Neural cell (in vitro differentiated cells): ENCODE measurements at regions not wholly inside any gene's neighbourhood (a gene's known extent, or its start where the extent isn't known, plus 50 kb on each side); places are given as distances from the start of the nearest gene placed in this dataset.

Experiments used
- H2AFZ ChIP-seq: fragments of 200-600, 300-800 bp; sonication (generic), shearing (Covaris generic); 2 replicates; pipeline ENCODE4 v1.6.0; 2014; ENCODE audit warnings: low read depth, mild to moderate bottlenecking, antibody characterized with exemption, low read length, moderate library complexity
- H3F3A ChIP-seq: fragments of 200-600 bp; shearing (Covaris generic); 2 replicates; pipeline ENCODE4 v1.6.1; 2016; ENCODE audit warnings: mild to moderate bottlenecking, moderate library complexity, mixed read lengths, antibody characterized with exemption, low read length; ENCODE audit not compliant: insufficient read depth, poor library complexity, severe bottlenecking
- H3K27ac ChIP-seq: fragments of 200-600, 300-800 bp; sonication (generic), shearing (Covaris generic); 2 replicates; pipeline ENCODE4 v1.5.1; 2014; ENCODE audit warnings: mild to moderate bottlenecking, low read length, moderate library complexity
- H3K27me3 ChIP-seq: fragments of 300-800, 200-600 bp; sonication (generic), shearing (Covaris generic); 2 replicates; pipeline ENCODE4 v1.6.0; 2014; ENCODE audit warnings: mild to moderate bottlenecking, low read depth, low read length, moderate library complexity; ENCODE audit not compliant: insufficient read depth
- H3K36me3 ChIP-seq: fragments of 300-800, 200-600 bp; sonication (generic), shearing (Covaris generic); 2 replicates; pipeline ENCODE4 v1.5.1; 2014; ENCODE audit warnings: mild to moderate bottlenecking, antibody characterized with exemption, low read length, moderate library complexity; ENCODE audit not compliant: insufficient read depth
- H3K4me2 ChIP-seq: fragments of 300-800, 200-600 bp; sonication (generic), shearing (Covaris generic); 2 replicates; pipeline ENCODE4 v1.6.0; 2014; ENCODE audit warnings: mild to moderate bottlenecking, low read length
- H3K4me3 ChIP-seq: fragments of 300-800, 200-600 bp; sonication (generic), shearing (Covaris generic); 2 replicates; pipeline ENCODE4 v1.5.1; 2014; ENCODE audit warnings: mild to moderate bottlenecking, low read length, moderate library complexity
- H3K79me2 ChIP-seq: fragments of 200-600 bp; shearing (Covaris generic); replicated peaks from 2 replicates; pipeline ENCODE4 v1.6.0; 2014; ENCODE audit warnings: mild to moderate bottlenecking, low read length, moderate library complexity; ENCODE audit not compliant: insufficient read depth
- H3K9ac ChIP-seq: fragments of 300-800, 200-600 bp; sonication (generic), shearing (Covaris generic); 2 replicates; pipeline ENCODE4 v1.6.1; 2016; ENCODE audit warnings: mild to moderate bottlenecking, low read length, mixed read lengths
- H3K9me2 ChIP-seq: fragments of 200-600 bp; shearing (Covaris generic); 2 replicates; pipeline ENCODE4 v1.6.1; 2016; ENCODE audit warnings: mild to moderate bottlenecking, low read length, mixed read lengths; ENCODE audit not compliant: insufficient read depth
- H3K9me3 ChIP-seq: fragments of 200-600, 300-800 bp; sonication (generic), shearing (Covaris generic); 2 replicates; pipeline ENCODE4 v1.6.1; 2016; ENCODE audit warnings: mild to moderate bottlenecking, mixed run types, low read length, moderate library complexity, mixed read lengths
- H4K20me1 ChIP-seq: fragments of 200-600 bp; shearing (Covaris generic); 2 replicates; pipeline ENCODE4 v1.6.1; 2016; ENCODE audit warnings: mild to moderate bottlenecking, mixed run types; ENCODE audit not compliant: insufficient read depth
- CTCF ChIP-seq: fragments of 450-650 bp; IDR thresholded peaks from 2 replicates; pipeline ENCODE4 v1.5.1; 2014; ENCODE audit warnings: antibody characterized with exemption, mild to moderate bottlenecking, moderate library complexity; ENCODE audit not compliant: poor library complexity, severe bottlenecking
- EP300 ChIP-seq: fragments of 450-650 bp; conservative IDR thresholded peaks from 2 replicates; pipeline ENCODE4 v1.6.1; 2014; ENCODE audit warnings: antibody characterized with exemption, mild to moderate bottlenecking, moderate library complexity; ENCODE audit not compliant: poor library complexity, severe bottlenecking
- EZH2 ChIP-seq: fragments of 200-600, 300-800 bp; shearing (Covaris generic), sonication (generic); IDR thresholded peaks from 2 replicates; pipeline ENCODE4 v1.6.1; 2014; ENCODE audit warnings: antibody characterized with exemption, low read length, borderline replicate concordance, mild to moderate bottlenecking; ENCODE audit not compliant: insufficient read depth, poor library complexity, severe bottlenecking
- MXI1 ChIP-seq: fragments of 450-650 bp; conservative IDR thresholded peaks from 2 replicates; pipeline ENCODE4 v1.6.1; 2014; ENCODE audit warnings: antibody characterized with exemption, mild to moderate bottlenecking; ENCODE audit not compliant: poor library complexity, severe bottlenecking
- POLR2AphosphoS5 ChIP-seq: IDR thresholded peaks from 2 replicates; pipeline ENCODE4 v1.6.1; 2012
- RAD21 ChIP-seq: fragments of 450-650 bp; conservative IDR thresholded peaks from 2 replicates; pipeline ENCODE4 v1.6.1; 2014; ENCODE audit warnings: antibody characterized with exemption, mild to moderate bottlenecking, moderate library complexity
- SMC3 ChIP-seq: fragments of 450-650 bp; conservative IDR thresholded peaks from 2 replicates; pipeline ENCODE4 v1.6.1; 2014; ENCODE audit warnings: antibody characterized with exemption, mild to moderate bottlenecking, moderate library complexity; ENCODE audit not compliant: poor library complexity
- TAF1 ChIP-seq: IDR thresholded peaks from 2 replicates; pipeline ENCODE4 v1.6.1; 2012; ENCODE audit warnings: low read depth
- TF ChIP-seq, protein P1 (sequence below): IDR thresholded peaks from 2 replicates; pipeline ENCODE4 v1.6.1; 2012; ENCODE audit warnings: borderline replicate concordance

GRCh38 chr1:217333939-217334338 lies 297.0 kb downstream of the GPATCH2 start:
- H3K79me2 ChIP-seq, result no peaks in the 10 kb centered on the region
- H3K4me3 ChIP-seq, result no peak overlapping the region
- no peaks in the 10 kb centered on the region for H3F3A ChIP-seq
- H3K36me3 ChIP-seq, result no peaks in the 10 kb centered on the region
- no peak overlapping the region for H3K4me2 ChIP-seq
- TF ChIP-seq CTCF (no peak), SMC3 (no peak), POLR2AphosphoS5 (no peak), RAD21 (no peak), EZH2 (no peak), MXI1 (no peak), EP300 (no peak), TAF1 (no peak)
- TF ChIP-seq, protein P1, sequence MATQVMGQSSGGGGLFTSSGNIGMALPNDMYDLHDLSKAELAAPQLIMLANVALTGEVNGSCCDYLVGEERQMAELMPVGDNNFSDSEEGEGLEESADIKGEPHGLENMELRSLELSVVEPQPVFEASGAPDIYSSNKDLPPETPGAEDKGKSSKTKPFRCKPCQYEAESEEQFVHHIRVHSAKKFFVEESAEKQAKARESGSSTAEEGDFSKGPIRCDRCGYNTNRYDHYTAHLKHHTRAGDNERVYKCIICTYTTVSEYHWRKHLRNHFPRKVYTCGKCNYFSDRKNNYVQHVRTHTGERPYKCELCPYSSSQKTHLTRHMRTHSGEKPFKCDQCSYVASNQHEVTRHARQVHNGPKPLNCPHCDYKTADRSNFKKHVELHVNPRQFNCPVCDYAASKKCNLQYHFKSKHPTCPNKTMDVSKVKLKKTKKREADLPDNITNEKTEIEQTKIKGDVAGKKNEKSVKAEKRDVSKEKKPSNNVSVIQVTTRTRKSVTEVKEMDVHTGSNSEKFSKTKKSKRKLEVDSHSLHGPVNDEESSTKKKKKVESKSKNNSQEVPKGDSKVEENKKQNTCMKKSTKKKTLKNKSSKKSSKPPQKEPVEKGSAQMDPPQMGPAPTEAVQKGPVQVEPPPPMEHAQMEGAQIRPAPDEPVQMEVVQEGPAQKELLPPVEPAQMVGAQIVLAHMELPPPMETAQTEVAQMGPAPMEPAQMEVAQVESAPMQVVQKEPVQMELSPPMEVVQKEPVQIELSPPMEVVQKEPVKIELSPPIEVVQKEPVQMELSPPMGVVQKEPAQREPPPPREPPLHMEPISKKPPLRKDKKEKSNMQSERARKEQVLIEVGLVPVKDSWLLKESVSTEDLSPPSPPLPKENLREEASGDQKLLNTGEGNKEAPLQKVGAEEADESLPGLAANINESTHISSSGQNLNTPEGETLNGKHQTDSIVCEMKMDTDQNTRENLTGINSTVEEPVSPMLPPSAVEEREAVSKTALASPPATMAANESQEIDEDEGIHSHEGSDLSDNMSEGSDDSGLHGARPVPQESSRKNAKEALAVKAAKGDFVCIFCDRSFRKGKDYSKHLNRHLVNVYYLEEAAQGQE, result no peak
- H3K27ac ChIP-seq, result no peak overlapping the region
- H3K9me2 ChIP-seq, result no peaks in the 10 kb centered on the region
- H3K27me3 ChIP-seq, result no peaks in the 10 kb centered on the region
- no peaks in the 10 kb centered on the region for H4K20me1 ChIP-seq
- no peak overlapping the region for H2AFZ ChIP-seq
- H3K9ac ChIP-seq, result no peak overlapping the region
- peaks cover 5% of the 10 kb centered on the region for H3K9me3 ChIP-seq

GRCh38 chr1:217332431-217333065 lies 298.3 kb downstream of the GPATCH2 start:
- no peak overlapping the region for H3K27ac ChIP-seq
- H3K4me2 ChIP-seq, result no peak overlapping the region
- H3K9me2 ChIP-seq, result no peaks in the 10 kb centered on the region
- no peaks in the 10 kb centered on the region for H3K27me3 ChIP-seq
- no peak overlapping the region for H3K9ac ChIP-seq
- TF ChIP-seq MXI1 (no peak), RAD21 (no peak), TAF1 (no peak), SMC3 (no peak), EZH2 (no peak)
- no peak overlapping the region for H3K4me3 ChIP-seq
- no peaks in the 10 kb centered on the region for H3K79me2 ChIP-seq
- H3K36me3 ChIP-seq, result no peaks in the 10 kb centered on the region
- no peaks in the 10 kb centered on the region for H4K20me1 ChIP-seq
- H3F3A ChIP-seq, result no peaks in the 10 kb centered on the region
- H2AFZ ChIP-seq, result no peak overlapping the region
- peaks cover 5% of the 10 kb centered on the region for H3K9me3 ChIP-seq
